Caco-2 (cell line): ENCODE measurements at regions not wholly inside any gene's neighbourhood (a gene's known extent, or its start where the extent isn't known, plus 50 kb on each side); places are given as distances from the start of the nearest gene placed in this dataset.

Source experiments
- BruUV-seq: library from RNA; stranded (reverse); fragments of 400-500 nt; replicated peaks from 2 replicates; lab custom pipeline; 2021; lab: Mats Ljungman, UMichigan
- CTCF ChIA-PET: fragments of 300-600 bp; sonication (Branson Sonifier 250); formaldehyde crosslinking; loops from one replicate; lab custom pipeline; 2022; ENCODE audit warnings: antibody characterized with exemption; lab: Charles Lee
- POLR2A ChIA-PET: fragments of 300-600 bp; sonication (Branson Sonifier 250); formaldehyde crosslinking; loops from one replicate; lab custom pipeline; 2022; ENCODE audit warnings: antibody characterized with exemption; lab: Charles Lee
- DNase-seq, 2 experiments: peaks; one replicate each; pipeline versions ENCODE4 v3.0.0 to v3.0.0-alpha.2; 2020 to 2022
- H3K27me3 ChIP-seq: replicated peaks from 2 replicates; pipeline ENCODE4 v1.6.0; 2011; ENCODE audit warnings: low read length; ENCODE audit not compliant: control insufficient read depth, insufficient read depth
- H3K36me3 ChIP-seq: 2 replicates; pipeline ENCODE4 v1.5.1; 2011; ENCODE audit warnings: low read length; ENCODE audit not compliant: control insufficient read depth, insufficient read depth
- H3K4me1 ChIP-seq: fragments of 250-450 bp; sonication (Bioruptor Pico); 2 replicates; pipeline ENCODE4 v1.5.1; 2020; ENCODE audit warnings: mild to moderate bottlenecking
- H3K4me3 ChIP-seq: 2 replicates; pipeline ENCODE4 v1.5.1; 2011; ENCODE audit warnings: low read depth, mild to moderate bottlenecking, control low read depth, low read length
- H3K9me3 ChIP-seq: fragments of 250-450 bp; sonication (Bioruptor Pico); 2 replicates; pipeline ENCODE4 v1.5.1; 2020; ENCODE audit warnings: mild to moderate bottlenecking, moderate library complexity
- H3K27ac Mint-ChIP-seq: one replicate; pipeline ENCODE4 v1.8.0; 2022; ENCODE audit warnings: mixed read lengths; ENCODE audit not compliant: unreplicated experiment
- H3K27me3 Mint-ChIP-seq: one replicate; pipeline ENCODE4 v1.8.0; 2022; ENCODE audit warnings: mixed read lengths; ENCODE audit not compliant: insufficient read depth, unreplicated experiment
- H3K36me3 Mint-ChIP-seq: one replicate; pipeline ENCODE4 v1.8.0; 2022; ENCODE audit warnings: mild to moderate bottlenecking, mixed read lengths; ENCODE audit not compliant: insufficient read depth, unreplicated experiment
- H3K4me1 Mint-ChIP-seq: one replicate; pipeline ENCODE4 v1.8.0; 2022; ENCODE audit warnings: low read depth, mixed read lengths; ENCODE audit not compliant: unreplicated experiment
- H3K4me3 Mint-ChIP-seq: one replicate; pipeline ENCODE4 v1.8.0; 2022; ENCODE audit warnings: mild to moderate bottlenecking, moderate library complexity, mixed read lengths; ENCODE audit not compliant: unreplicated experiment
- H3K9me3 Mint-ChIP-seq: one replicate; pipeline ENCODE4 v1.8.0; 2022; ENCODE audit warnings: mixed read lengths; ENCODE audit not compliant: unreplicated experiment
- CTCF ChIP-seq, 2 experiments: fragments of 200-600 bp in 1 of 2; IDR thresholded peaks; 1 replicate in 1 of 2; 2 replicates in 1 of 2; pipeline versions ENCODE4 v1.5.1 to v1.8.0; 2011 to 2022; ENCODE audit warnings: antibody characterized with exemption in 1 of 2, control low read depth in 1 of 2, inconsistent platforms in 1 of 2, low read depth in 1 of 2, low read length in 1 of 2, mild to moderate bottlenecking in 1 of 2, moderate library complexity in 1 of 2; ENCODE audit not compliant: insufficient read depth in 1 of 2, severe bottlenecking in 1 of 2, unreplicated experiment in 1 of 2
- intact Hi-C: fragments of 100-400 bp; cut with micrococcal nuclease; formaldehyde crosslinking; loops from one replicate; pipeline ENCODE4 v1.10.0; 2022; ENCODE audit not compliant: unreplicated experiment

GRCh38 chr6:8686077-8686476 lies 250.7 kb upstream of the SLC35B3 start:
- no peak for DNase-seq
- no peak for TF ChIP-seq CTCF (IDR thresholded peaks at IDR 0.05; ENCODE audit: insufficient read depth in 1 of 2, low read depth in 1 of 2, low read length in 1 of 2, severe bottlenecking in 1 of 2, unreplicated experiment in 1 of 2)
- H3K27me3 ChIP-seq, result no peaks in the 10 kb centered on the region
- H3K9me3 ChIP-seq, result 0 out of 2 replicates have a peak, but pooled peaks cover 4% of the 10 kb centered on the region
- intact Hi-C loops, result no loop called here
- no peaks in the 10 kb centered on the region for H3K4me1 ChIP-seq
- H3K4me3 ChIP-seq, result no peak overlapping the region
- no peaks in the 10 kb centered on the region for H3K4me1 Mint-ChIP-seq
- no TSS peak for BruUV-seq
- ChIA-PET POLR2A (no interaction called here), CTCF (no interaction called here)
- no peak overlapping the region for H3K4me3 Mint-ChIP-seq
- no peaks in the 10 kb centered on the region for H3K27me3 Mint-ChIP-seq
- no peaks in the 10 kb centered on the region for H3K36me3 ChIP-seq
- H3K9me3 Mint-ChIP-seq, result no peaks in the 10 kb centered on the region
- no peak overlapping the region for H3K27ac Mint-ChIP-seq
- peaks cover 6% of the 10 kb centered on the region for H3K36me3 Mint-ChIP-seq

DNA sequence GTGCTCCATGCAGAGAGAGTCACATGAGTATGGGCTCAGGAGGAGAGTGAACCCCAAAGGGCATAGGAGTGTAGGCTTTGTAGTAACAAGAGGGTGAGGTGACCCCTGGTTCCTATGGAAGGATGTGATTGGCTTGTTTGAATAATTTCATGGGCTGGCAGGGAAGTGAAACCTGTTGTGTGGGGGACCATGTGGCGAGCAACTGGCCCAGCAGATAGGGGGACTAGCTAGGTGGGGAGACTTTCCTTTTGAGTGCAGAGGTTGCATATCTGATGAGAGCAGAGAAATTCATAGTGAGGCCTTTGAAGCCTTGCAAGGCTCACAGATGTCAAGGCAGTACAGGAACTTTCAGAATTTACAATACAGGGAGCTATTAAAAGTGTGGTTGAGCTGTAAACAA lies 247.9 kb upstream of the SLC35B3 start:
- TF ChIP-seq CTCF (IDR thresholded peaks at IDR 0.05; ENCODE audit: insufficient read depth in 1 of 2, low read depth in 1 of 2, low read length in 1 of 2, severe bottlenecking in 1 of 2, unreplicated experiment in 1 of 2), result no peak
- POLR2A ChIA-PET, result no interaction called here
- Histone ChIP-seq H3K4me1 (no peaks in the 10 kb centered on the region), H3K4me3 (no peak overlapping the region), H3K27me3 (no peaks in the 10 kb centered on the region), H3K9me3 (no peaks in the 10 kb centered on the region), H3K36me3 (no peaks in the 10 kb centered on the region)
- intact Hi-C loops, result no loop called here
- Mint-ChIP-seq H3K36me3 (peaks cover 6% of the 10 kb centered on the region), H3K9me3 (no peaks in the 10 kb centered on the region), H3K4me3 (no peak overlapping the region), H3K27me3 (no peaks in the 10 kb centered on the region), H3K27ac (no peak overlapping the region), H3K4me1 (no peaks in the 10 kb centered on the region)
- DNase-seq, result no peak
- BruUV-seq, result no TSS peak
- CTCF ChIA-PET, result no interaction called here

DNA sequence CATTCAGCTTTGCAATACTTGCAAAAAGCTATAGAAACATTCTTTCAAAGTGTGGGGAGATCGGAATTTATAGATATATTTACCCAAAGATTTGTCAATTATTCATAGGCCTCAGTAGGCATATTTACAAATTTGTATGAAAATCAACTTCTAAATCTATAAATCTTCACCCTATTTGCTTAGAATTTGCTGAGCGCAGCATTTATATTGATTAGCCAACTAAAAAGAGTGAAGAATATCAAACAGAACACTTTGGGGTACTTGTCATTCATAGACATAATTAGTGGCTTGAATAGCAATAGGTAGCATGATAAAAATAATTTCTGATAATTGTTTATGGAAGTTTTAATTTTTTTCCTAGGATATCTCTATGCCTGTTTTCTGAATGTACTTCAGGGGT lies 244.5 kb upstream of the SLC35B3 start:
- no TSS peak for BruUV-seq
- Histone ChIP-seq H3K9me3 (no peaks in the 10 kb centered on the region), H3K36me3 (no peaks in the 10 kb centered on the region), H3K27me3 (no peaks in the 10 kb centered on the region), H3K4me3 (no peak overlapping the region), H3K4me1 (no peaks in the 10 kb centered on the region)
- Mint-ChIP-seq H3K36me3 (no peaks in the 10 kb centered on the region), H3K4me3 (no peak overlapping the region), H3K4me1 (no peaks in the 10 kb centered on the region), H3K27me3 (no peaks in the 10 kb centered on the region), H3K27ac (no peak overlapping the region), H3K9me3 (no peaks in the 10 kb centered on the region)
- DNase-seq, result no peak
- ChIA-PET POLR2A (no interaction called here), CTCF (no interaction called here)
- TF ChIP-seq CTCF (IDR thresholded peaks at IDR 0.05; ENCODE audit: insufficient read depth in 1 of 2, low read depth in 1 of 2, low read length in 1 of 2, severe bottlenecking in 1 of 2, unreplicated experiment in 1 of 2), result no peak
- intact Hi-C loops, result no loop called here
